Kidney glomerular epithelial cell (primary cell): ENCODE measurements at regions not wholly inside any gene's neighbourhood (a gene's known extent, or its start where the extent isn't known, plus 50 kb on each side); places are given as distances from the start of the nearest gene placed in this dataset.
"Not testable (repeated sequence)": the region's sequence is repeated elsewhere in the genome, so short reads cannot be mapped to it uniquely, and the experiment has no call there.

Experiments used
- DNase-seq: peaks from one replicate; lab custom pipeline; 2025; lab: John Stamatoyannopoulos, UW

GRCh38 chr9:110093871-110094270, 114.1 kb downstream of the C9orf152 start:
- no peak for DNase-seq

GRCh38 chr9:110095161-110095595, 112.8 kb downstream of the C9orf152 start:
- DNase-seq = no peak

- DNase-seq = no peak
Observed at GRCh38 chr9:110095776-110096175, 112.2 kb downstream of the C9orf152 start.

GRCh38 chr9:110096674-110097073, 111.3 kb downstream of the C9orf152 start:
- not testable (repeated sequence) for DNase-seq

GRCh38 chr9:110099236-110100095, 108.5 kb downstream of the C9orf152 start:
- DNase-seq = no peak

- no peak for DNase-seq
Observed at GRCh38 chr9:110101531-110102161, 106.3 kb downstream of the C9orf152 start.

- no peak for DNase-seq
Observed at GRCh38 chr9:110103257-110103656, 104.7 kb downstream of the C9orf152 start.

- DNase-seq = peak; percentile 66
Observed at GRCh38 chr9:110104261-110104809, 103.6 kb downstream of the C9orf152 start.

GRCh38 chr9:110105107-110105506, 102.9 kb downstream of the C9orf152 start:
- peak; percentile 60 for DNase-seq

GRCh38 chr9:110106661-110107060, 101.3 kb downstream of the C9orf152 start:
- no peak for DNase-seq

GRCh38 chr9:110109333-110110092, 98.4 kb downstream of the C9orf152 start:
- DNase-seq = no peak

- no peak for DNase-seq
Observed at GRCh38 chr9:110110154-110110553, 97.8 kb downstream of the C9orf152 start.

GRCh38 chr9:110111868-110112267, 96.1 kb downstream of the C9orf152 start:
- no peak for DNase-seq

GRCh38 chr9:110112792-110113191, 95.2 kb downstream of the C9orf152 start:
- DNase-seq = no peak

- DNase-seq = no peak
Observed at GRCh38 chr9:110114086-110114858, 93.7 kb downstream of the C9orf152 start.

- DNase-seq = no peak
Observed at GRCh38 chr9:110114859-110115201, 93.1 kb downstream of the C9orf152 start.

GRCh38 chr9:110115341-110115820, 92.6 kb downstream of the C9orf152 start:
- no peak for DNase-seq

GRCh38 chr9:110115826-110116542, 92.0 kb downstream of the C9orf152 start:
- no peak for DNase-seq

GRCh38 chr9:110116543-110116885, 91.4 kb downstream of the C9orf152 start:
- peak; percentile 16 for DNase-seq

GRCh38 chr9:110121170-110121569, 86.8 kb downstream of the C9orf152 start:
- no peak for DNase-seq
